ENCODE measurements at regions not wholly inside any gene's neighbourhood (a gene's known extent, or its start where the extent isn't known, plus 50 kb on each side); places are given as distances from the start of the nearest gene placed in this dataset.

DNA sequence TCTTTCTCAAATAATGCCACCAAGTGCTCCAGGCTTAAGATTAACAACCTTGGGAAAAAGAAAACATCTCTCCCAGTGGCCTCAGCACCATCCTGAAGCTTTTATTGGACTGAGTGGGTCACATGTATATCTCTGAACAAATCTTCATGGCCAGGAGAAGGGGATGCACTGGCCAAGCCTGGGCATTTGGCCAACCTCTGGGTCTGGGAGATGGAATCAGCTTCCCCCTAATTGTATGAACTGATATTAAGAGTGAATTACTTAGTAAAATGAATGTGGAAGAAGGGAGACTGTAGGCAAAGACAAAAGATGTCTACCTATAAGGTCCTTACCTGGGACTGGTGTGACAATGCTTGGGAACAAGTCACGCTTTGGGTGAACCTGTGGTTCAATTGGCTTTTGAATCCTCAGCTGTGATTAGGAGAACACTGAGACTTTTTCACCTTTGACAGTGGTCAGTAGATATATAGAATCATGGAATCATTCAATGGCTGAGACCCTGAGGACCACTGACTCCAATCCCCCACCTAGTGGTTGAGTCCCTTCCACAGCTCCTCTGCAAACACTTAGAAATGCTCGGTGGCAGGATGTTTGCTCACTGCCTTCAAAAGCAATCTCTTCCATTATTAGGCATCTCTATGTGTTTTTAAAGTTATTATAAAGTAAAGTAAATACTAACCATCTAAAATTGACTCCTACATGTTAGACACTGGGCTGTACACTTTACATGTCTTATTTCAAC lies 102.6 kb upstream of the ATP1A1 start:
- TF ChIP-seq GATA2 (IDR thresholded peaks at IDR 0.05; ENCODE audit: low read depth, low read length) (peak; percentile 94), GATA3 (IDR thresholded peaks at IDR 0.05; ENCODE audit: low read depth, low read length) (peak; percentile 87)
